NCI-H69 (cell line): ENCODE measurements at regions not wholly inside any gene's neighbourhood (a gene's known extent, or its start where the extent isn't known, plus 50 kb on each side); places are given as distances from the start of the nearest gene placed in this dataset.
A peak's percentile ranks its signal among the peaks of the same experiment; 100 is the strongest.

Source experiments
- DNase-seq: peaks from one replicate; lab custom pipeline; 2025; lab: John Stamatoyannopoulos, UW

DNA sequence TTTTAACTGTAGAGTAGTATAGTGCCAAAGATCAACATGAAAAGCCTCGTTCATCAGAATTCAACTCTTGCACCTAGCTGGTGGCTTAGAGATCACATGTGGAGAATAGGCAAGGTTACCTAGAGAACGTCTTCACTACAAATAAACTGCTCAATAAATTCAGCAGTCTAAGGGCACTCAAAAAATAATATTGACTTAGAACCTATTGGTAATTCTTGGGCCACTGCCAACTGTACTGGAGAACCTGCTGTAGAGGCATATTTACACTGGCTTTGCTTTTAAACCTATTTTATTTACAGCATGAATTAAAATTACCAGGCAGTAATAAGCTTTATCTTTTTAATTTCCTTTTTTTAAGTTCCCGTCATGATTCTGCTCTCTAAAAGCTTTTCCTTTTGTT, 343.7 kb downstream of the PDHA2 start:
- peak; percentile 48 for DNase-seq

DNA sequence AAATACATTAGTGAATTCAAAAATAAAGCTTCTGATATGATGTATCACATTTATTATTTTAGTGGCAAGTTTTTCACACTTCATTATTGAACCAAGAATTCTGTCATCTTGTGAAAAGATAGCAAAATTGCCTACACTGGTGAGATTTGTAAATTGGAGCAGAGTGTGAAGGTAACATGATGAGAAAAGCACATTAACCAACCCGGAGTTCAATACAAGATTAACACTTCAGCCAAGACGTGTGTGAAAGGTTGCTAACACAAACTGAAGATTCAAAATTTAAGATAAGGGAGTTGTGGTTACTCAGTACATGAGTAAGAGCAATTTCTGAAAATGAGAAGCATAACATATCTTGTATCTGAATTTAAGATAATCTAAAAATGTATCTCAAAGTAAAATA, 346.7 kb downstream of the PDHA2 start:
- DNase-seq: no peak

GRCh38 chr4:96189761-96190160, 349.9 kb downstream of the PDHA2 start:
- no peak for DNase-seq

DNA sequence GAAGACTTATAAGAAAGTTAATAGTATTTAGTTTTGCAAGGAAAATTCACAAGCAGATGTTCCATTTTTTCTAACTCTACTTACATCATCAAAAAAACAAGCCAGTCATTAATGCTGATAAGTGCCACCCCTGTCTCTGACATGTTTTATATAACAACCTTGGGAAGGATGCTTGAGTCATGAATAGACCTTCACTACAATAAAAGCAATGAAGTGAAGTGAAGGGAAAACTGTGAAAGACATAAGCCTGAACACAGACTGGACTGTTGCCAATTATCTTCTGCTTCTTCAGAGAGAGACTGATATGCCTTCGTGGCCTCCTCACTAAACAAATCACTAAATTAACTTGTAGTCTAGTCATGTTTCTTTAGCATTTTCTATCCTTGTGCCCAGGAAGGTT, 353.2 kb downstream of the PDHA2 start:
- DNase-seq: no peak

DNA sequence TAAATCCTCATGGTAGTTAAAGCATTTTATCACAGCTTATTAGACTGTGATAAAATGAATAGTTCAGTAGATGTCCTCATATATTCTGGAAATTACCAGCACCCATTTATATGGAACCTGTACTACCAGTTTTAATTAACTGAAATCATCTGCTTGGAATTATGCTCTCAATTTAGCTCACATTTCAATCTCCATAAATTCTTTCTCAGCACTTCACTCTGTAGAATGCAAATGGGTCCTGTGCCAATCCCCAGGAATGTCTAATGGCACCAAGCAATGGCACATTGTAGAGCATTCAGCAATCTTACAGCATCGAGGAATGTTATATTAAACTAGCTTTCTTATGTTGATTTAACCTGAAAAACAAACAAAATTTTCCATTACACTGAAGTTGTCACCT, 355.1 kb downstream of the PDHA2 start:
- DNase-seq: no peak

DNA sequence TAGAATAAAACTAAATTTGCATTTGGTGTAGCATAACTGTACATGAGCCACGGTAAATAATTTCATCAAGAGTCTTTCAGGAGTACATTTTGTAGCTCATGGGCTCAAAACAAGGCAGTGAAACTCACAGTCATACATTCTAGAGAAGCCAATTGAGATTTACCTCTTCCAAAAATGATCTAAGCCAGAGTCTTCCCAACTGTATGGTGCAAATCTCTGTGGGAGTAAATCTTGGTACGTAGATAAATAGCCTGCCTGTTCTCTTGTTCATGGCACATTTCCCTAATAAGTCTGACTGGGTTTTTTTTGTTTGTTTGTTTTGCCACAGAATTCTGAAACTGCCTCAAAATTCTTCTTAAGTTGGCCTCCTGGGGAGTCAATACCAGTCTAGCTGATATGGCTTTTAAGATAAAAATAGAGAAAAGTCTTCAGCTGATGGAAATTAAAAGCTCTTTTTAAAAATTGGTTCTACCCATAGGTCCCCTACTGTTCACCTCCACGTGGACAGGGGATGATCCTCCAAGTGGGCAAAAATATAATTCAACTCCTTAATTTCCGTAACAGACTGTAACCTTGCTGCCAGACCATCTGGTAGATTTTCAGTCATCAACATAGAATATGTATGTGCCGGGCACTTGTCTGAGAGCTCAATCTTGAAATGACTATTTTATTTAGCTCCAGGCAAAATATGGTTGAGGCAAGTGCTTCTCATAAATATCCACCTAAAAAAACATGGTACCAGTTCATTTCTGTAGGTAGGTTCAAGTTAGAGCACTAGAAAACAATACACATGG, 365.4 kb downstream of the PDHA2 start:
- DNase-seq: no peak

DNA sequence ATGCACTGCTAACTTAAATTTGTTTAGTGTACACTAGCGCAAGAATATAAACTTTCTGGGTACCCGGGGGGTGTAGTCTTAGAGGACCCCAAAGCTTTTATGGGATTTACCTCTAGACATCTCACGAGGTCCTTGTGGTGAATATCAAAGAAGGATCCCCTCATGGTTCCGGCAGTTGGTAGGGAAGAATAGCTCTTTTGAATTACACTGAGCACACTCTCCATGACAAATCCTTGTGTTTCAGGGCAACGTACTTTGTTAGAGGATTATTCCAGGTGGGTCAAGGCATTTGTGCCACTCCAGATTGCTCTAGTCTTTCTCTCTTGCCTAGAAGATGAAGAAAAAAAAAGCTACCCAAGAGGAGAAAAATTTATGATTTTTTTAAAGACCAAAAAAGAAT, 387.6 kb downstream of the PDHA2 start:
- no peak for DNase-seq

DNA sequence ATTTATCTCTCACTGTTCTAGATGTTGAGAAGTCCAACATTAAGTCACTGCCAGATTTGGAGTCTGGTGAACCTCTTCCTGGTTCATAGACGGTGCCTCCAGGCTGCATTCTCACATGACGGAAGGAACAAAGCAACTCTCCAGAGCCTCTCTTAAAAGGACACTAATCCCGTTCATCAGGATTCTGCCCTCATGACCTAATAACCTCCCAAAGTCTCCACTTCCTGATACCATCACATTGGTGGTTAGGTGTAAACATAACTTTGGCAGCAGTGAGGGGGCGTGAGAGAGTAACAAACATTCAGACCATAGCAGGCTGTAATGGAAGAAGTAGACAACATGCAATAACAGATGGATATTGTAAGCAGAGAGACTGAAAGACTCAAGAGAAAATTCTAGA, 388.6 kb downstream of the PDHA2 start:
- DNase-seq: no peak

GRCh38 chr4:96240041-96240440, 400.1 kb downstream of the PDHA2 start:
- DNase-seq: no peak

GRCh38 chr4:96241819-96242218, 401.9 kb downstream of the PDHA2 start:
- DNase-seq: no peak

GRCh38 chr4:96247096-96247495, 407.2 kb downstream of the PDHA2 start:
- DNase-seq: no peak

GRCh38 chr4:96248225-96248624, 408.3 kb downstream of the PDHA2 start:
- DNase-seq: no peak

- DNase-seq: no peak
These were observed 420.3 kb downstream of the PDHA2 start for GRCh38 chr4:96260064-96260682.

DNA sequence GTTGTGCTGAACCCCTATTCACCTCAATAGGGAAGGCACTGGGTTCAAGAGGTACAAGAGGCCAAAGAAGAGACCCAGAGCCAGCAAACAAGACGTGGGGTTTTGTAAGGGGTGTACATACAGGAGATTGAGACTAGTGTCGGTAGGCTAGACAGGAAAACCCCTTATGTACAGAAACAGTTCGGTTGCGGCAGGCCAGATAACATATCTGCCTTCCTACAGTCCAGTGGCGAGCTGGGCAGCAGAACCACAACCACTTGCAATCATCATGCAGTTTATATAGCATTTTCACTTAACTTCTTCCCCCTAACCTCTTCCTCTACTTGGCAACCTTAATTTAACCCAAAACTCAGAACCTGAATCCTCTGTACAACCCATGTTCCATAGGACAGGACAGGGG, 422.2 kb downstream of the PDHA2 start:
- no peak for DNase-seq

GRCh38 chr4:96263291-96263690, 423.4 kb downstream of the PDHA2 start:
- DNase-seq: no peak

DNA sequence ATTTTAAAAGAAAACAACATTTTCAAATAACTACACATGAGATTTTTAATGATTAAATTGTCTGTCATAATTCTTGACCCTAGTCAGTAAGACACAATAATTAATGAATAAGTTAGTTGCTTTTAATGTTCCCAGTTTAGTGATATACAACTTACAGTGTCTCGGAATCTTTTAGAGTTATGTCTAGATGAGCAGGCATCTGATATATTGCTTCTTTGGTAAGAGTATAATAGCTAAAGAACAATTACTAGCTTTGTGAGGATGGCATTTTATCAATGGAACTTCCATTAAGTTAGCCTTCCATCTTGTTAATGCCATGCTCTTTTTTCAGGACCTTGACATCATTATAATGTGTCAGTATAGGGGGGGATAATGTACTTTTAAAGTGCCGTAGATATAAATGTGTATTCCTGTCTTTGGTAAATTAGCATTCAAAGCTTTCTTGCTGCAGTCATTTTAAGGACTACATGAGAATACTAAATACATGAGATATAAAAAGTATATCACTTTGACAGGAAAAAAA, 425.1 kb downstream of the PDHA2 start:
- DNase-seq: no peak

DNA sequence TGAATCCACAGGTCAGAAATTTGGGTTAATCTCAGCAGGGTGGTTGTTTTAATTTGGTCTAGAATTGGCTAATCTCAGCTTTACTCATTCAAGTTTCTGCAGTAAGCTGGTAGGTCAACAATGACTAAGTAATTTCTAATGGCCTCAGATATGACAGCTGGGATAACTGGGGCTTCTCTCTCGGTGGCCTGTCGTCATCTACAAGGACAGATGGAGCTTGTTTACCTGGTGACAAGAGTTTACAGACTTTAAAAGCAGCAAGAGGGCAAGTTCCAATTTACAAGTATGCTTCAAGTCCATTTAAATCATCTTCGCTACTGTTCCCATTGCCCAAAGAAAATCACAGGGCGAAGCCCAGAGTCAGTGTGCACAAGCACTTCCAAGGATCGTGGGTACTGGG, 453.9 kb downstream of the PDHA2 start:
- peak; percentile 15 for DNase-seq

- DNase-seq: no peak
These were observed 455.3 kb downstream of the PDHA2 start for GRCh38 chr4:96295143-96295741.

DNA sequence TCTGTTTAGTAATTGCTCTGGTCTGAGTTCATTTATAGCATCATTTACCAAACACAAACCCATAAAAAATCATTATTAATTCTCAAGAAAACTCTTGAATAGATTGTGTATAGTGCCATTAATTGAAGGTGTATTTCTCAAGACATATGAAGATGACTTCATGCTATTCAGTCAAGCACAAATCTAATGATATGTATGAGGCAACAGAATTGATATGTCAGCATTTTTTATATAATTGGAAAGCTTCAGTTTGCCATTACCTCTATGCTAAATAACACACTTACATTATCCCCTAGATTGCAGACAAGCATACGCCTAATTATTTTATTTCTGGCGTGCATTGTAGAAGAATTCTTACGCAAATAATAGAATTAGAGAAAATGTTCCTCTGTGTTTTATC, 461.8 kb downstream of the PDHA2 start:
- DNase-seq: no peak

GRCh38 chr4:96305030-96305429, 465.1 kb downstream of the PDHA2 start:
- DNase-seq: no peak

DNA sequence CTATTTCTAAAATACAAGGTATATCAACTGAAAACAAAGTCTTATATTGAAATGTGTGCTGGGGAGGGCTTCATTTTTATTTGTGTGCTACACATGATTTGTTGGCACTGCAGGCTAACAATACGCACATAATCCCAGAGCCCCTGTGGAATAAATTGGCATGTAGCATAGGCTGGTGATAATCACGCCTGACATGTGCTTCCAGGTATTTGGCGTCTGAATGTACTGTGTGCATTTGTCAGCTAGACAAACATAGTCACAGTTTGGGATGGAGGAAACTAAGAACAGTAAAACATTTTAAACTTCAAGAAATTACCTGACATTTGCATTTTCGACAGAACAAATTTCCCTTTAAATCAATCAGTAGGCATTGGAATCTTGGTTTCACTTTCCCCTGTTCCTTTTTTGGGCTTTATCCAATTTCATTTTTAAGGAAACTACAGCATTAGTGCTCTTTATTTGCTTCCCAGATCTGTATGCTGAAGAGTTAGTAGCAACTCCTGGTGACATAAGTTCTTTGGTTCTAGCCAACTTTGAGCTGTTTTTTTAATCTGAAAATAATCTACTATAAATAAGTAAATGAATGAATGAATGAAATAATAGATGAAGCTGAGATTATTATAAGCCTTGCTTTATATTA, 472.3 kb downstream of the PDHA2 start:
- peak; percentile 68 for DNase-seq

DNA sequence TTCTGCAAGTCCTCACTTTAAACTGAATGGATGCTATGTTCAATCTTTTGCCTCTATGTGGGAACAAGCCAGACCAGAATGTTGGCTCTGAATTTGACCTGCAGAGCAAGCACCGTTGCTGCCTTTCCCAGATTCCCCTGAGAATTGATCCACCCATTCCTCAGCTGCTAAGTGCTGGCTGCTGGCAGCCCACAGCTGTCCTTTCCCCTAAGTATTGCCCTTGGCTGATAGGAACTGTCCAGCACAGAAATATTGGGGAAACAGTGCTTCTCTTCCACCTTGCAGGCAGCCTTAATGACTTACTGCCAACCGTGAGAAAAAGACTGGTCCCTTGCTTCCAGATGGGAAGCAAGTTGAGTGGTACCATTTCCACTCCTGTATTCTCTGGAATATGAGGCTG, 475.9 kb downstream of the PDHA2 start:
- peak; percentile 21 for DNase-seq

DNA sequence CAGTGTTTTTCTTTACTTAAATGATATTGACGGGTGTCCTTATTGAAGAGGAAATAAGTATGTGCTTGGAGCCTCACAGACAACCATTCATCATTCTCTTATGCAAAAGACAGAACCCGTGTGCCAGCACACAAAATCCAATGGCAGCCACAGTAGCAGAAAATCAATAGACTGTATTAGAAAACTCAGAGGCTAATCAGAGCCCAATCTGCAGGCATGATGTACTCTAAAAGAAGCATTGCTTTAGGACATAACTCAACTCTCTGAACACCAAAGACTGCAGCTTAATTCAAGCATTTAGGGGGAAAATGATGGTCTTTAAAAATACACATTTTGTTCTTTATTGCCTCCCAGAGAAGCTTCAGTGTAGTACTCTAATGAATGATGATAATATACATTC, 476.9 kb downstream of the PDHA2 start:
- DNase-seq: no peak
